ENCODE measurements at regions not wholly inside any gene's neighbourhood (a gene's known extent, or its start where the extent isn't known, plus 50 kb on each side); places are given as distances from the start of the nearest gene placed in this dataset.
"Not testable (repeated sequence)": the region's sequence is repeated elsewhere in the genome, so short reads cannot be mapped to it uniquely, and the experiment has no call there.

DNA sequence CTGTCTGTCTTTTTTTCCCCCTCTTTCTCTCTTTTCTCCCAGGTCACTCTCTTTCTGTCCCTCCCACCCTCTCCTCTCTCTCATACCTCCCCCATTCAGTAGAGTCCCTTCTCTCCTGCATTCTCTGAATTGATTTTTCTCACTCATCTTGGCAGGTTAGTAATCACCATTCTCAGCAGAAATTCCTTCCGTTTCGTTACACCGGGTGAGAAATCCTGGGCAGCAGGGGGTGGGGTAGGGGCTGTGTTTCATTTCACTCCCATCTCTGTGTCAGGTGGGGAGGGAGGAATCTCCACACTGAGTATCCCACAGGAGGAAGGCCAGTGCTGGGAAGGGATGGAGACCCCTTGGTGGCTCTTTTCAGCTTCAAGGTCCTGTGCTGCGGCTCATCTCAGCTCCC is 253.5 kb downstream of the MIAT start:
- DNase-seq (ENCODE audit: low read depth in 4 of 4, low spot score in 2 of 4): no peak

DNA sequence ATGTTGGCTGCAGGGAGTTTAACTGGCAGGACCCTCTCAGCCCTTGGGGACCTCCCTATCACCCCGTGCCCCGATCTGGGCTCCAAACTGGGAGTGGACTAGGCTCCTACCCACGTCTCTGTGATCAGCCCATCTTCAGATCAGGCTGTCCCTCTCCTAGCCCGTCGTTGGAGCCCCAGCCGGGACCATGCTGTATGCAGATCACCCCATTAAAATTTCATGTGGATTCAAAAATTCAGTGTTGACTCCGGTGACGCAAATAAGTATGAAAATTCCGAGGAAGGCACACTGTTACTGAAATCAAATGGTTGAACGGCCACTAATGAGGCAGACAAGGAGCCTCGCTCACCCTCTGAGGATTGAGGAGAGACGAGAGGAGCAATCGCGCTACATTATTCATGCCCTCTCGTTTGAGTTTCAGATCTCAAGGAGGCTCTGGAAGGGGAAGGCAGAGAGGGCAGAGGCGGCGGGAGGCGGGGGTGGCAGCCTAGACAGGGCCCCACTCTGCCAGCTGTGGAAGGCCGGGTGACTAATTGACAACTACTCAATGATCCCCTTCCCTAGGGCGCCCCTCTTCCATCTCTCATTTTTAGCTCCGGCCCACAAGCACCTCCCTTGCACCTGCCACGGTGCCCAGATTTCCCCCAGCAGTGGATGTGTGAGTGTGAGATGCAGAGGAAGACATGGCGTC is 255.4 kb downstream of the MIAT start:
- no peak for DNase-seq (ENCODE audit: low read depth in 4 of 4, low spot score in 2 of 4)

DNA sequence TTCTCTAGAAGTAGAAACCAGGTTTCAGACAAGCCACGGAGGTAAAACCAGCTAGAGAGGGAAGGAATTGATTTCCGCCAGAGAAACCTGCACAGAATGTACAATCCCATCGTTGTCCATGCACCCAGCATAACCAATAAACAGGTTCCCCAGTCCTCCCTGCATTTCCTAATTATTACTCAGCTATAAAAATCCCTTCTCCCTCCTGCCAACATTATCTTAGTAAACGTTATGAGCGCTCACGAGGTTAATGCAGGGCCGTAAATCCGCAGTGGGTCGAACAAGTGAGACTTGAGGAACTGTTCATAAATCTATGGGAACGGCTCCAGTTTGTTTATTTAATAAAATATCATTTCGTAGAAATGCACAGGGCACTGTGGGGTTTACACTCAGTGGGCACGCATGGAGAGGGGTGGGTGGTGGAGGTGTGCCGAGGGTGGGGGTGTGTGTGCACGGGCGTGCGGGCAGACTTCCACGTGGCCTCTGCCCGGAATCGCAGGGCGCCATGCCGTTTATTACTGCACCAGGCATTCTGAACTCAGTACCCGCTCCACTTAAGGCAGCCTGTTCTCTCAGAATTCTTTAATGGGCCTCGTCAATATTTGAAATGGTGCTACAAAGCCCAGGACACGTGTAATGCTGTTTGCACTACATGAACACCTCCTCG is 257.3 kb downstream of the MIAT start:
- no peak for DNase-seq (ENCODE audit: low read depth in 4 of 4, low spot score in 2 of 4)

DNA sequence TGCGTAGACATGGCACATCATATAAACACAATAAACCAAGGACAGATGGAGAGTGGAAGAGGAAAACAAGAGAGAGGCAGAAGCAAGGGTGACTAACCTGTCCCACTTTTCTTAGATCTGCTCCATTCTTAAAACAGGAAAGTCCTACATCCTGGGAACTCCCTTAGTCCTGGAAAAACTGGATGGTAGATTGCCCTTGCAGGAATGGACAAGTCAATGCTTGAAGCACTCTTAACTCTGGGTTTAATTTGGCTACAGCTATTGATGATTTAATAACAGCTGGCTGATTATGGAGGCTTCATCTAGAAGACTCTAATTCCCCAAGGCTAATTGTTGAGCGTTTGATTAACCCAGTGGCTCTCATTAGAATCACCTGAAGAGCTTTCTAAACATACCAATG is 258.8 kb downstream of the MIAT start:
- DNase-seq (ENCODE audit: low read depth in 4 of 4, low spot score in 2 of 4): no peak

DNA sequence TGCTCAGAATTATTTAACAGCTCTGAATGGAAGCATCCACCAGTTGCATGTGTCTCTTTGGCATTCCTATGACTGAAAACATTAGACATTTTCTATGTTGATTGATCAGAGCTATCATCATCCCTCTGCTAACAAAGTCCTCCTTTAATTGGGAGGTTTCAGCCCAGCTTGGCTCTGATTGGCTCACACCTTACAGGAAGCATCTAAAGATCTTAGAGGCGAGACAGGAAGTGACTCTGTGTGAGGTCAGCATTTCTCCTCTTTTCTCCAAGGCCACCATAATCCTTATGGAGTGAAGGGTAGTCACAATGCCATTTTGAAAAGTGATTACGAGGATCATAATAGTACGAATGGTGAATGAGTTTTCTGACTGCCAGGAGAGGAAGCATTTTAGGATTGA is 260.8 kb downstream of the MIAT start:
- no peak for DNase-seq (ENCODE audit: low read depth in 4 of 4, low spot score in 2 of 4)

DNA sequence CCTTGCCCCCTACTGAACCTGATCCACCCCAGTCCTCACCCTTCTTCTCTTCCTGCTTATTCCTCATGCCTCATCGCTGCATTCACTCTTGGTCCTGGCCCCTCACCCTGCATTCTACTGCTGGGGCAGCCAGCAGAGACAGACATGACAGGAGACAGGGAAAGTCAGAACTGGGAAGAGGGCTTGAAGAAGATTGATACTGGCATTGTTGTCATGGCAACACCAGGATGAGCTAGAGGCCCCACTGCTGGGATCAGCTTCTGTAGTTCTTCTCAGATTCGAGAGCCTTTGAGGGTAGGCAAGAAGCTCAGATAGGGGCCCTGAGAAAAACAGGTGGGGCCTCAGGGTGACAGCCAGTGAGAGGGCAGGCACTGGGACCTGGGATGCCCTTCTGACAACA is 264.3 kb downstream of the MIAT start:
- DNase-seq (ENCODE audit: low read depth in 4 of 4, low spot score in 2 of 4): no peak

DNA sequence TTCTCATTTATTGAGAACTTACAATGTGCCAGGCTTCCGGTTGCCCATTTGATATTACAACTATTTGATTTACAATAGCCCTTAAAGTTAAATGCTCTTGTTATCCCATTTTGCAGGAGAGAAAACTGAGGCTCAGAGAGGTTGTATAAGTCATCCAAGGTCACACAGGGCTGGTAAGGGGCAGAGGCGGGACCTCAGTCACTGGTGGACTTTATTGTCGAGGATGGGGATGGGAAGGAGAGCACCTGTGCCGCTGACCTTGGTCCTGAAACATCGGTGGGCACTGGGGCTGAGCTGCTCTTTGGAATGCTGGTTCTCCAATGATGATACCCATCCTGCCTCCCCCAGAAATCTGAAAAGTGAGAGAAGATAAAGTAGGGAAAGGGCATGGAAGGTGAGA is 265.4 kb downstream of the MIAT start:
- DNase-seq (ENCODE audit: low read depth in 4 of 4, low spot score in 2 of 4): peak in 2 of 4 donors; percentile 11 to 31

DNA sequence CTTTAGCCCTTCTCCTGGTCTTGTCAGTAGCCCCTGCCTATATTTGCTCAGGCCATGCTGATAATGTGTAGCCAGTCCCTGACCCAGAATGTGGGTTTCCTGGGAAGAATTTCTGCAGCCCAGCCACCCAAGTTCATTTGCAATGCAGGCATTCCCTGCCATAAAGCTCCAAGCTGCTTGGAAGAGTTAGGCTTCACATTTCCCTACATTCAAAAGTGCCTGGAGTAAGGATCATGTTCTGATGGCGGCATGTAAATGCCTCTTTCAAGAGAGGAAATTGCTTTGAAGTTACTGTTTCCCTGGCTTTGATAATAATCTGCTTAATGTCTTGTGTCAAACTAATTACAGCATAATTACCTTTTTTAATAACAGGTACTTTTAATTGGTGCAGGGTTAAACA is 266.1 kb downstream of the MIAT start:
- no peak for DNase-seq (ENCODE audit: low read depth in 4 of 4, low spot score in 2 of 4)

DNA sequence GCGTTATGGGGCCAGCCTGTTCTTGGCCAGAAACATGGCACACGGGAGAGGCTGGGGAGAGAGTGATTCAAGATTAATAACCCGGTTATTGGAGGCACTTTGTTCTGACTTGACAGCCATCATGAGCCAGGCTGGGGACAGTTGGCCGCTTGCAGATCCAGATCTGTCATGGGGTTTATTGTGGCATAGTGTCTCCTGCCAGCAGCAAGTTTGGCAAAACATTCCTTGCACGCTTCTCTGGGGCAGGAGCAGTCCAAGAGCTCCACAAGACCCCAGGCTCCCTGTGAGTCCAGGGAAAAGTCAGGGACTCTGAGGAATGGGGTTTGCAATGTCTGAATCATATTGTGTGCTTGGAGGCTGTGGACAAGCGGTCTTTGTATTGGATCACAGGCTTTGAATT is 270.4 kb downstream of the MIAT start:
- no peak for DNase-seq (ENCODE audit: low read depth in 4 of 4, low spot score in 2 of 4)

DNA sequence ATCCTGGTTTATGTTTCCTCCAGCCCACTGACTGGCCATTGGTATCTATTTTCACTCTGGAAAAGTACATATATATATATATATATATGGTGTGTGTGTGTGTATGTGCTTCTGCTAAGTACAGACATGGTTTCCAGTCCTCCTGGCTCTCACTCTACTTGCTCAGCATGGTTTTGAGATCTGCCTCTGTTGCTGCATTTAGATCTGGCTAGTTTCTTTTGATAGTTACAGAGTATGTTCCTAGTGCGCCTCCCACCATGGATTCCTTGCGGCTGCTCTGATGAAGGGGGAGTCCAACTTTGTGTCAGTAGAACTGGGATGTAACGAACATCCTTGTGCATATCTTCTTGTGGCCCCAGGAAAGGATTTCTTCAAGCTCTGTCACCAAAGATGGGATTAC is 274.1 kb downstream of the MIAT start:
- no peak for DNase-seq (ENCODE audit: low read depth in 4 of 4, low spot score in 2 of 4)

DNA sequence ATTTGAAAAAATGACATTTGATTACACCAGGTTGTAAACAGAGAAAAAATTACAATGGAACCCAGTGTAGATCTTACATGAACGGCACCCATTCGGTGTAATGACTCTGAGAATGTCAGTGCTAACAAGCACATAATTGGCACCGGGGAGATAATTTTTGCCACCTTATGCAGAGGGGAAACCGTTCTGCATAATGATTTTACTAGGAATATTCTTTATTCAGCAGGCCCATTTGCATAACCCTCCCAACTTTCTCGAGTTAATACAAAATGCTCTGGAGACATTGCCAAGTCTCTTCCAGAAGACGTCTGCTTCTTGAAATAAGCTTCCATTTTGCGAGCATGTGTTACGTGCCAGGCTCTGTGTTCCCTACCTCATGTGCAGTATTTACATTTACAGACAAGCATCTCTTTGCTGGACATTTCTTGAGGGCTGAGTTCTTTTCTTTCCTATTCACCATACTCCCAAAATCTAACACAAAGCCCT is 275.8 kb downstream of the MIAT start:
- DNase-seq (ENCODE audit: low read depth in 4 of 4, low spot score in 2 of 4): no peak

DNA sequence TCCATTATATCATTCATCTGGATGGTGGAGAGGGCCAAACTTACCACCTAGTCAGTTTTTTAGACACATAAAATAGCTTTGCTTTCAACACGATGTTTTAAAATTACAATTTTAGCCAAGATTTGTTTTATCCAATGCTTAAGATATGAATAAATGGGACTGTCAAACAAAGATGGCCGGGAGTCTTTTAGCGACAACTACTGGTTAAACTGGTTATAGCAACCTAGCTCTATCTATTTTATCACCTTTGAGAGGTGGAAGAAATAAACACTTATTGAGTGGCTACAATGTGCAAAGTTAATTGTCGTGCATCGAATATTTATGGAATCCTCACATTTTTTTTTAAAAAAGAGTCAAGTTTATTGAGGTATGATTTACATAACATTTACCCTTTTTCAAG is 279.8 kb downstream of the MIAT start:
- DNase-seq (ENCODE audit: low read depth in 4 of 4, low spot score in 2 of 4): no peak

DNA sequence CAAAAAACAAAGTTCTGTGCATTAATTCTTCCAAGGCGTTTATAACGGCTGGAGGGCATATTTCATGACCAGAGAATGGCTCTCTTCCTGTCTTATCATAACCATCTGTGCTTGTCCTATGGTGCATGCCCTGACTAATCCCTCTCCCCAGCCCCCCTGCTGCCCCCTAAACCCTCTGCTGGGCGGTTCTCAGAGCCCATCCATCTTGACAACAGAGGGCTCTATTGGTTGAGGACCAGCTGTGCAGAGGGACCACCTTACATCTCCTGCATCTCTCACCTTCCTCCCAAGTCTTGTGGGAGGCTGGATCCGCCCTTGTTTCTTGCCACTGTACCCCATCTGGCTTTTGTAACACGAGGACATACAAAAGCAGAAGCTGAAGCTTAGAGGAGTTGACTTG is 282.1 kb downstream of the MIAT start:
- DNase-seq (ENCODE audit: low read depth in 4 of 4, low spot score in 2 of 4): no peak

DNA sequence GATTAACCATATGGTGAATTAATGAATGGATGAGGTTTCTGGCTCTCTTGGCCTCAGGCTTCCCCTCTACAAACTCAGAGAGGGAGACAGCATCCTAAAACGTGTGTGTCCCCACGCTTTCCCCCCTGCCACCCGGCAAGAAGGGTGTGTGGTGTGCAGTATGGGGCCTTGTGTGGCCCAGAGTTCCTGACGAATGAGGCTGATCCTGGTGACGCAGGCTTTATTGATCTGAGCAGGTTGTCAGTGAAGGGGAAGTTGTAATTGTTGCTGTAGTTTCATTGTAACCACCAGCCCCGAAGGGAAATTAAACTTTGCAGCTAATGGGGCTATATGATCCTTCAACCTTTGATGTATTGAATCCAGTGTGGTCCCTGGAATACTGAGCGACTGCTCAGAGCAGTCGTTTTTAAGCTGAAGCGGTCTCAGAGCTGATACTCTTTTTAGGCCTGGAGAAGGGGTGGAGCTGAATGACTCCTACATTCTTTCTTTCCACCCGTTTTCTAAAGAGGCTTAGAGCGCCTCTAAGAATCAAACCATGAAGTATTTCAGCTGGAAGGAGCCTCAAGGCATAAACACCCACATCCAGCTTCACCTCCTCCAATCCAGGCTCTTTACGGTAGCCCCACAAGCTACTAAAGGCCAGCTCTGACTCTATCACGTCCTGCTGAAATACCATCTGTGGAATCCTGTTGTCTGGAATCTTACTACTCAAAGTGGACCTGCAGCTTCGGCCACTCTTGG is 284.7 kb downstream of the MIAT start:
- DNase-seq (ENCODE audit: low read depth in 4 of 4, low spot score in 2 of 4): no peak

DNA sequence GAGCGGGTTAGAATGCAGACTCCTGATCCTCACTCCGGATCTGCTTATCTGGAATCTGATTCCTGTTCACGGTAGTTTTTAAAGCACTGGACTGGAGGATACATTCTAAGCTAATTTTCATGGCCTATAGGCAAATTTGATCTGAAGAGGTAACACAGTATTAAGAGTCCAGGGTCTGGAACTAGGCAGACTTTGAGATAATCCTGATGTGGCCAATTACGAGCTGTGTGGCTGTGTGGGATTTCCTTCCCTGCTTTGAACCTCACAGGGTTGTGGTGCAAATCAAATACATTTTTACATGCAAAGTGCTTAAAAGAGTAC is 285.2 kb downstream of the MIAT start:
- no peak for DNase-seq (ENCODE audit: low read depth in 4 of 4, low spot score in 2 of 4)

DNA sequence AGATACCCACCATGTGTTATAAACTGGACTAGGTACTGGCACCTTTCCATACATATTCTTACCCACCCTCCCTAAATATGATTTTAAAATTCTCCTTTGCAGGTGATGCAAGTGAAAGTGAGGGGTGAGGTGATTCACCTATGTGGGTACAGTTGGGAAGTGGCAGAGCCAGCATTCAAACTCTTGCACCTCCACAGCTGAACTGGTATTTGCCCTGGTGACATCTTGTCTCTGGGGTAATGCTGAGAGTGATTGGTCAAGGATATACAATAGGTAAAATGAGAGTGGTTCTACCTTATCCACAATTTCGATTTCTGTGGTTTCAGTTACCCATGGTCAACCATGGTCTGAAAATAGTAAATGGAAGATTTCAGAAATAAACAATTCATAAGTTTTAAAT is 288.2 kb downstream of the MIAT start:
- no peak for DNase-seq (ENCODE audit: low read depth in 4 of 4, low spot score in 2 of 4)

DNA sequence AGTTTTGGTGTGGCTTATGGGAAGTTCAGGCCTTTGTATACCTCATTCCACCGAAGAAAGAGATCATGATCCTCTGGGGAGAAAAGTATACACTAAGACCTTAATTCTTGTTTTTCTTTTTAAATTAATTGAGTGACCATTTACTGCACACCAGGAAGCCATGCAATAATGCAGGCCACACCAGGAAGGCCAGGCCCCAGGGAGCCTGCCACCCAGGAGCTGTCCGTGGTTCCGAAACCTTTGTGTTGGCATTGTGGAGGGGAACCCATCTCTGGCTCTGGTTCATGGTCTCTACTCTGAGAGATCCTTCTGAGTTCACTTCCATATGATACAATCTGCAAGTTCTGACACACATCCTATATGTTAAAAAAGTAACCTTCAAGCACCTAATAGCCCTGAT is 291.8 kb downstream of the MIAT start:
- peak in 2 of 4 donors; percentile 11 to 26 for DNase-seq (ENCODE audit: low read depth in 4 of 4, low spot score in 2 of 4)

DNA sequence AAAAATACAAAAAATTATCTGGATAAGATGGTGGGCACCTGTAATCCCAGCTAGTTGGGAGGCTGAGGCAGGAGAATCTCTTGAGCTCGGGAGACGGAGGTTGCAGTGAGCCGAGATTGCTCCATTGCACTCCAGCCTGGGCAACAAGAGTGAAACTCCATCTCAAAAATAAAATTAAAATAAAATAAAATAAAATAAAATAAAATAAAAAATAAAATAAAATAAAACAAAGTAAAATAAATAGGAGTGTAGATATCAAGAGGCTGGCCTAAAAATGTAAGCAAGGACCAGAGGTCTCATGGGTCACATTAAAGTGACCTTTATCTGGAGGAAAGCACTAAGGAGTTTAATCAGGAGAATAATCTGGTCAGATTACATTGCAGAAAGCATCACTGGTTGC is 293.8 kb downstream of the MIAT start:
- DNase-seq (ENCODE audit: low read depth in 4 of 4, low spot score in 2 of 4): not testable (repeated sequence)

DNA sequence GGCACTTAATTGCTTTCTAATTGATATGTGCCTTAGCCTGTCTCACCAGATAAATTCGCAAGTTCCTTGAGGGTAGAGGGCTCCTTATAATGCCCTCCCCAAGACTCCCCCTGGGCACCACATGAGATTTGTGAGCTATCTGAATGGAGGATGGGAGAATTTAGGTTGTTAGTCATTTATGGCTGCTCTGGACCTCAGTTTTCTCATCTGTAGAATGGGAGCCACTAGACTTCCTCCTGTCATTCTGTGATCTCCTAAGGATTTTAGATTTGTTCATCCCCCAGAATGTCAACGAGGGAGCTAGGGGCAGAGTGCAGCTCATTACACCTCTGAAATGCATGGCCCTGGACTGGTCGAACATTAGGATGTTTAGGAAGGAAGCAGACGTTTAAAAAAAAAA is 294.6 kb downstream of the MIAT start:
- no peak for DNase-seq (ENCODE audit: low read depth in 4 of 4, low spot score in 2 of 4)

DNA sequence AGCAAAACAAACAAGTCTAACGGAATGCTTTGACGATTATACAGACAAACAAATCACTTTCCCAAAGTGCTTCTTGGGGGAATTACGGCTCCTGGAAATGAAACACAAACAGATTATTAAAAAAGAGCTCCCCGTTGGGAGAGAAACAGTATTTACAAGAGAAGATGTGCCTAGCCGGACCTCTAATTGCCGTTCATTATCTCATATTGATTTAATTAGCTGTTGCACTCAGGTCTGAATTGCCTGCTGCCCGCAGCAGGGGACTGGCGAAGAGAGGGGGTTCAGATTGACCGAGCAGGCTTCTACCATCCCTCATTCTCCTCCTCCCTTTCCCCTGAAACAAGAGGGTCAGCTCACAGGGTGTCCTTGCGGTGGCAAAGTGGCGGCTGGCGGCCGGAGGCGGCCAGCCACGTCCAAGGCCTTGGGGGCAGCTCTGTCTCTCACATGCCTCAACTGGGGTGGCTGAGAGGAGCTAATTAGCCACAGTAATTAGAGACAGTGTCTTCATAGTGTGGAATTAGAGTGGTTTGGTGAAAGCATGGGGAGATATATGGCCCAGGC is 295.1 kb downstream of the MIAT start:
- no peak for DNase-seq (ENCODE audit: low read depth in 4 of 4, low spot score in 2 of 4)

DNA sequence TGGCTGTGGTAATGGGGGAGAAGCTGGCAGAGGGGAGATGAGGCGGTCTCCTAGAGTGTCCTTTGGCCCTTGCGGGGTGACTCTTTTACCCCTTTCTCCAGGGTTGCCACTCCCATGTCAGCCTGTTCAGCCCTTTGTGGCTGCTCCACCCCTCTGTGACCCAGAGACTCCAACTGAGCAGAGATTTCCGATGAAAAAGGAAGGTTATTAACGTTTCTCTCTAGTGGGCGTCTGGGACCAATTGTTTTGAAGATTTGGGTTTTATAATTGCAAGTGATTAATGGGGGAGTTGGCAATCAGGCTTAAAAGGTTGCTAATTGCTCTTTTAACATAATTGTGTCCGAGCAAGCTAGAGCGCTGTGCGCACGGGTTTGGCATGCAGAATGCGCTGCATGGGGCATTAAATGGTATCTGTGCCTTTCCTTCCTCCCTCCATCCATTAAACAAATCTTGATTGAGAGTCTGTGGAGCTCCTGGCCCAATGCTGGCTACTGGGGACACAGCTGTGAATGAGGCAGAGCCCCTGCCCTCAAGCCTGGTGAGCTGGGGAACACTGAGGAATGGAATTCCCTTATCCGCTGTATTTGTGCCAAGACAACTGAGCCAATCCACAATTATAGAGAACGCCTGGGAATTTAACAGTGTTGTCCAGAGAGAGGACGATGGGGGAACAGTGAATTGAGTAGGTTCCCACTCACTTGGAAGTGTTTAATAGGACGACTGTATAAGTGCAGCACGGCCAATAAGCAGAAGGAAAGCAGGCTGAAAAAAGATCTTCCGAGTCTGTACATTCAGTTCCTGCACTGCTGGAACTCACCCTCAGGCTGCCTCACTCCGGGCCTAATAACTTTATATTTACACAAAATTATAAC is 295.9 kb downstream of the MIAT start:
- no peak for DNase-seq (ENCODE audit: low read depth in 4 of 4, low spot score in 2 of 4)

Measured in left renal cortex interstitium (tissue), 4 donors.